SK-N-SH (cell line): ENCODE measurements at regions not wholly inside any gene's neighbourhood (a gene's known extent, or its start where the extent isn't known, plus 50 kb on each side); places are given as distances from the start of the nearest gene placed in this dataset.

Experiments
- CTCF ChIP-seq: fragments of 200-600 bp; sonication (generic); IDR thresholded peaks from 2 replicates; pipeline ENCODE4 v1.6.1; 2017; ENCODE audit warnings: antibody characterized with exemption, mild to moderate bottlenecking, moderate library complexity
- EP300 ChIP-seq, 2 experiments: IDR thresholded peaks; 2 replicates each; pipeline versions ENCODE4 v1.4.0 to v1.6.1; 2012; ENCODE audit warnings: borderline replicate concordance in 1 of 2, low read depth in 1 of 2, low read length in 1 of 2
- MAX ChIP-seq: IDR thresholded peaks from 2 replicates; pipeline ENCODE4 v1.4.0; 2012; ENCODE audit warnings: low read depth
- RAD21 ChIP-seq: IDR thresholded peaks from 2 replicates; pipeline ENCODE4 v1.6.1; 2012; ENCODE audit warnings: mild to moderate bottlenecking, low read length
- REST ChIP-seq: IDR thresholded peaks from 2 replicates; pipeline ENCODE4 v1.6.1; 2012; ENCODE audit warnings: mild to moderate bottlenecking, low read depth, low read length, moderate library complexity
- RFX5 ChIP-seq: IDR thresholded peaks from 2 replicates; pipeline ENCODE4 v1.6.1; 2012; ENCODE audit warnings: mild to moderate bottlenecking, improper control_type of control experiment, low read length
- SMC3 ChIP-seq: IDR thresholded peaks from 2 replicates; pipeline ENCODE4 v1.6.1; 2012; ENCODE audit warnings: low read depth, low read length, improper control_type of control experiment
- USF2 ChIP-seq: fragments of 150-350 bp; IDR thresholded peaks from 2 replicates; pipeline ENCODE4 v1.6.1; 2017; ENCODE audit warnings: antibody characterized with exemption, low read length, low read depth, borderline replicate concordance

GRCh38 chr15:31932576-31932975 is 97.7 kb upstream of the CHRNA7 start:
- TF ChIP-seq RAD21 (no peak), SMC3 (no peak), MAX (no peak), CTCF (no peak), RFX5 (no peak), USF2 (no peak), EP300 (IDR thresholded peaks at IDR 0.05; ENCODE audit: borderline replicate concordance in 1 of 2, low read depth in 1 of 2, low read length in 1 of 2) (no peak), REST (no peak)
